SK-N-SH treated with all-trans-retinoic acid at 6 μM for 48 hours (cell line): ENCODE measurements at regions not wholly inside any gene's neighbourhood (a gene's known extent, or its start where the extent isn't known, plus 50 kb on each side); places are given as distances from the start of the nearest gene placed in this dataset.

Experiments
- ATAC-seq: fragments of 200-7000 bp; cut with Tn5 transposase; 3 replicates; pipeline ENCODE4 v1.9.1; 2020; ENCODE audit warnings: mild to moderate bottlenecking, moderate library complexity
- ARNTL ChIP-seq: fragments of 450-650 bp; formaldehyde crosslinking; IDR thresholded peaks from 2 replicates; pipeline ENCODE4 v1.5.0; 2020; ENCODE audit warnings: low read depth, mild to moderate bottlenecking, moderate library complexity, borderline replicate concordance
- BACH2 ChIP-seq: fragments of 250-450 bp; sonication (Bioruptor Pico); IDR thresholded peaks from 2 replicates; pipeline ENCODE4 v1.9.0; 2021; ENCODE audit warnings: mild to moderate bottlenecking, borderline replicate concordance
- CREB5 ChIP-seq: fragments of 250-450 bp; sonication (Bioruptor Pico); IDR thresholded peaks from 2 replicates; pipeline ENCODE4 v1.5.1; 2020; ENCODE audit warnings: low read depth, mild to moderate bottlenecking, moderate library complexity
- CSDC2 ChIP-seq: fragments of 250-450 bp; sonication (Bioruptor Pico); IDR thresholded peaks from 2 replicates; pipeline ENCODE4 v1.5.0; 2020; ENCODE audit warnings: mild to moderate bottlenecking, moderate library complexity
- ESRRG ChIP-seq: fragments of 250-450 bp; sonication (Bioruptor Pico); IDR thresholded peaks from 2 replicates; pipeline ENCODE4 v1.6.1; 2021; ENCODE audit warnings: mild to moderate bottlenecking
- GLIS3 ChIP-seq: fragments of 250-450 bp; sonication (Bioruptor Pico); IDR thresholded peaks from 2 replicates; pipeline ENCODE4 v1.5.0; 2020; ENCODE audit warnings: mild to moderate bottlenecking, moderate library complexity
- ISL1 ChIP-seq: fragments of 250-450 bp; sonication (Bioruptor Pico); IDR thresholded peaks from 2 replicates; pipeline ENCODE4 v2.1.2; 2022; ENCODE audit warnings: mild to moderate bottlenecking, moderate library complexity
- OSR1 ChIP-seq: fragments of 250-450 bp; sonication (Bioruptor Pico); IDR thresholded peaks from 2 replicates; pipeline ENCODE4 v1.8.0; 2022; ENCODE audit warnings: moderate library complexity, mild to moderate bottlenecking, inconsistent platforms
- PATZ1 ChIP-seq: fragments of 250-450 bp; sonication (Bioruptor Pico); IDR thresholded peaks from 2 replicates; pipeline ENCODE4 v1.8.0; 2020; ENCODE audit warnings: mild to moderate bottlenecking, moderate library complexity, borderline replicate concordance
- PPARA ChIP-seq: fragments of 250-450 bp; sonication (Bioruptor Pico); IDR thresholded peaks from 2 replicates; pipeline ENCODE4 v1.5.0; 2020; ENCODE audit warnings: mild to moderate bottlenecking, borderline replicate concordance
- RARB ChIP-seq: fragments of 250-450 bp; sonication (Bioruptor Pico); IDR thresholded peaks from 2 replicates; pipeline ENCODE4 v1.8.0; 2021; ENCODE audit warnings: mild to moderate bottlenecking, moderate library complexity
- SNAI2 ChIP-seq: fragments of 250-450 bp; sonication (Bioruptor Pico); IDR thresholded peaks from 2 replicates; pipeline ENCODE4 v1.5.0; 2020; ENCODE audit warnings: mild to moderate bottlenecking, moderate library complexity
- TCF4 ChIP-seq: fragments of 250-450 bp; sonication (Bioruptor Pico); IDR thresholded peaks from 2 replicates; pipeline ENCODE4 v1.8.0; 2021; ENCODE audit warnings: mild to moderate bottlenecking, moderate library complexity, borderline replicate concordance
- TOX ChIP-seq: fragments of 250-450 bp; sonication (Bioruptor Pico); IDR thresholded peaks from 2 replicates; pipeline ENCODE4 v1.8.0; 2021; ENCODE audit warnings: mild to moderate bottlenecking, moderate library complexity, borderline replicate concordance
- ZC3H10 ChIP-seq: fragments of 250-450 bp; sonication (Bioruptor Pico); IDR thresholded peaks from 2 replicates; pipeline ENCODE4 v1.5.1; 2021; ENCODE audit warnings: mild to moderate bottlenecking, moderate library complexity
- ZFP3 ChIP-seq: fragments of 250-450 bp; sonication (Bioruptor Pico); IDR thresholded peaks from 2 replicates; pipeline ENCODE4 v1.5.0; 2020; ENCODE audit warnings: mild to moderate bottlenecking, moderate library complexity
- ZFP30 ChIP-seq: fragments of 450-650 bp; formaldehyde crosslinking; IDR thresholded peaks from 2 replicates; pipeline ENCODE4 v1.5.0; 2022; ENCODE audit warnings: mild to moderate bottlenecking, moderate library complexity
- ZNF565 ChIP-seq: fragments of 450-650 bp; formaldehyde crosslinking; conservative IDR thresholded peaks from 2 replicates; pipeline ENCODE4 v1.5.0; 2020; ENCODE audit warnings: low read depth, mild to moderate bottlenecking, moderate library complexity
- ZNF70 ChIP-seq: fragments of 450-650 bp; formaldehyde crosslinking; IDR thresholded peaks from 2 replicates; pipeline ENCODE4 v1.5.0; 2020; ENCODE audit warnings: mild to moderate bottlenecking, moderate library complexity
- ZNF8 ChIP-seq: fragments of 450-650 bp; formaldehyde crosslinking; IDR thresholded peaks from 2 replicates; pipeline ENCODE4 v1.5.0; 2020; ENCODE audit warnings: mild to moderate bottlenecking, moderate library complexity
- TF ChIP-seq, protein P1 (sequence below): fragments of 250-450 bp; sonication (Bioruptor Pico); IDR thresholded peaks from 2 replicates; pipeline ENCODE4 v1.8.0; 2021; ENCODE audit warnings: low read depth, mild to moderate bottlenecking, moderate library complexity, borderline replicate concordance
- TF ChIP-seq, protein P2 (sequence below): fragments of 250-450 bp; sonication (Bioruptor Pico); IDR thresholded peaks from 2 replicates; pipeline ENCODE4 v1.5.1; 2021; ENCODE audit warnings: mild to moderate bottlenecking, moderate library complexity

DNA sequence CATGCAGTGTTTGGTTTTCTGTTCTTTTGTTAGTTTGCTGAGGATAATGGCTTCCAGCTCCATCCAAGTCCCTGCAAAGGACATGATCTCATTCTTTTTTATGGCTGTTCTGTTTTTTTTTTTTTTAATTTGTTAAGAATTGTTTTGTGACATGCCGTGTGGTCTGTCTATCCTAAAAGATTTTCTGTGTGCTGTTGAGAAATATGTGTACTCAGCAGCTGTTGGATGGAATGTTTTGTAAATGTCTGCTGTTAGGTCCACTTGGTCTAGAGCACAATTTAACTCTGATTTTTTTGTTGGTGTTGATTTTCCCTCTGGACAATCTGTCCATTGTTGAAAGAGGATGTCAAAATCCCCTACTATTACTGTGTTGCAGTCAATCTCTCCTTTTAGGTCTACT, 80.4 kb upstream of the WDR75 start:
- no peak for ATAC-seq
- TF ChIP-seq TOX (CRISPR knock-in tag) (no peak), ZFP3 (CRISPR knock-in tag) (no peak), ZNF70 (CRISPR knock-in tag) (no peak), BACH2 (CRISPR knock-in tag) (no peak), CREB5 (CRISPR knock-in tag) (no peak)
- TF ChIP-seq, protein P1, sequence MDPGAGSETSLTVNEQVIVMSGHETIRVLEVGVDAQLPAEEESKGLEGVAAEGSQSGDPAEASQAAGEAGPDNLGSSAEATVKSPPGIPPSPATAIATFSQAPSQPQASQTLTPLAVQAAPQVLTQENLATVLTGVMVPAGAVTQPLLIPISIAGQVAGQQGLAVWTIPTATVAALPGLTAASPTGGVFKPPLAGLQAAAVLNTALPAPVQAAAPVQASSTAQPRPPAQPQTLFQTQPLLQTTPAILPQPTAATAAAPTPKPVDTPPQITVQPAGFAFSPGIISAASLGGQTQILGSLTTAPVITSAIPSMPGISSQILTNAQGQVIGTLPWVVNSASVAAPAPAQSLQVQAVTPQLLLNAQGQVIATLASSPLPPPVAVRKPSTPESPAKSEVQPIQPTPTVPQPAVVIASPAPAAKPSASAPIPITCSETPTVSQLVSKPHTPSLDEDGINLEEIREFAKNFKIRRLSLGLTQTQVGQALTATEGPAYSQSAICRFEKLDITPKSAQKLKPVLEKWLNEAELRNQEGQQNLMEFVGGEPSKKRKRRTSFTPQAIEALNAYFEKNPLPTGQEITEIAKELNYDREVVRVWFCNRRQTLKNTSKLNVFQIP (CRISPR knock-in tag) = no peak

DNA sequence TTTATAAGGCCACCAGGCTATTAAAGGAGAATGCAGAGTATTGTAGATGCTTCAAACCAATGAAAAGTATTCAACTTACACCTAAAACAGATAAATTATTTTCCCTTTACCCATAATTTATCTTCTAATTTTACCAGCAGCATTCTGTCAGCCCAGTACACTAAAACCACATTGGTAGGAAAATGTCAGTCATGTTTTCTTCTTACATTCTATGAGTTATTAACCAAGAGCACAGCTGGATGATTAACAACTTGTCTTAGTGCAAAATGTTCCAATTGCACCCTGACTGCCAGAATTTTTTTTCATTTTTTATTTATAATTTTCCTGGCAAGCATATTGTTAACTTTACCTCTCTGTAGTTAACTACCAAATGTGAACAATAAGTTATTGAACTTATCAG, 79.0 kb upstream of the WDR75 start:
- TF ChIP-seq ZNF8 (CRISPR knock-in tag) (no peak), GLIS3 (CRISPR knock-in tag) (no peak), ZNF565 (CRISPR knock-in tag) (no peak), ZFP3 (CRISPR knock-in tag) (no peak), ESRRG (CRISPR knock-in tag) (no peak), TOX (CRISPR knock-in tag) (no peak), ZC3H10 (no peak), OSR1 (CRISPR knock-in tag) (no peak), CREB5 (CRISPR knock-in tag) (no peak), RARB (CRISPR knock-in tag) (no peak), ARNTL (CRISPR knock-in tag) (no peak), PPARA (CRISPR knock-in tag) (no peak), ISL1 (CRISPR knock-in tag) (no peak), BACH2 (CRISPR knock-in tag) (no peak)
- TF ChIP-seq, protein P2, sequence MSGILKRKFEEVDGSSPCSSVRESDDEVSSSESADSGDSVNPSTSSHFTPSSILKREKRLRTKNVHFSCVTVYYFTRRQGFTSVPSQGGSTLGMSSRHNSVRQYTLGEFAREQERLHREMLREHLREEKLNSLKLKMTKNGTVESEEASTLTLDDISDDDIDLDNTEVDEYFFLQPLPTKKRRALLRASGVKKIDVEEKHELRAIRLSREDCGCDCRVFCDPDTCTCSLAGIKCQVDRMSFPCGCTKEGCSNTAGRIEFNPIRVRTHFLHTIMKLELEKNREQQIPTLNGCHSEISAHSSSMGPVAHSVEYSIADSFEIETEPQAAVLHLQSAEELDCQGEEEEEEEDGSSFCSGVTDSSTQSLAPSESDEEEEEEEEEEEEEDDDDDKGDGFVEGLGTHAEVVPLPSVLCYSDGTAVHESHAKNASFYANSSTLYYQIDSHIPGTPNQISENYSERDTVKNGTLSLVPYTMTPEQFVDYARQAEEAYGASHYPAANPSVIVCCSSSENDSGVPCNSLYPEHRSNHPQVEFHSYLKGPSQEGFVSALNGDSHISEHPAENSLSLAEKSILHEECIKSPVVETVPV (CRISPR knock-in tag) = no peak
- ATAC-seq = no peak

DNA sequence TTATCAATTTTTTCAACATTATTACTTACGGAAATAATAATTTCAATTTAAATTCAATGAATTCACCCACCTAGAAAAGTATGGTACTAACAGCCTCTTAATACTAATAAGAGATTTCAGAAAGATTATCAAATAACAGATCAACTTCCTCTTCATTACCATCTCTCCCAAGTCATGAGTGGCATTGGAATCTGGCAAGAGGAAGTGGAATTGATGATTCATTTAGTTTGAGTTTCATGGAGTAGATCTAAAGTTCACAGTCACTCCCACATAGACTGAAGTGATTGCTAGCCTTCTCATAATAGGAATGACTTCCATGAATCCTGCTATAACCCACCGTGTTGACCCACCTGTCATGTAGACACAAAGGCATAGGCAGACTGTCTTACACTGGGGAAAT, 77.7 kb upstream of the WDR75 start:
- peak; percentile 56 for ATAC-seq
- no peak for TF ChIP-seq RARB (CRISPR knock-in tag)
- no peak for TF ChIP-seq ZFP3 (CRISPR knock-in tag)

- TF ChIP-seq ESRRG (CRISPR knock-in tag) (no peak), PATZ1 (CRISPR knock-in tag) (no peak), ISL1 (CRISPR knock-in tag) (no peak), ZFP3 (CRISPR knock-in tag) (no peak), ZC3H10 (no peak)
- ATAC-seq = no peak
These were observed 76.7 kb upstream of the WDR75 start for GRCh38 chr2:189364607-189365006.

DNA sequence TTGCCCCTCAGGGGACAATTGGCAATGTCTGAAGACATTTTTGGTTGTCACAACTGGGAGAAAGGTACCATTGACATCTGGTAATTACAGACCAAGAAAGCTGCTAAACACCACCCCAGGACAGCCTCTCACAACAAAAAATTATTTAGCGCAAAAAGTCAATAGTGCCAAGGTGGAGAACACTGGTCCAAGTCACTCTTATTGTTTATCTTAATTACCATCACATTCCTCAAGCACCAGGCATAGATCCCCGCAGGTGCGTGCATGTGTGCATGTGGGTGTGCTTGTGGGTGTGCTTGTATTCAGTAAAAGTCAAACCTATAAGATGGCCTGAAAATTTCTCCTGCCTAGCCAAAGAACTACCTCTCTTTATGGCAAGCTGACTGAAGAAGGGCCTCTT, 74.9 kb upstream of the WDR75 start:
- ATAC-seq = no peak
- TF ChIP-seq, protein P2 (CRISPR knock-in tag) = no peak
- TF ChIP-seq OSR1 (CRISPR knock-in tag) = no peak
- no peak for TF ChIP-seq PATZ1 (CRISPR knock-in tag)
- no peak for TF ChIP-seq TCF4 (CRISPR knock-in tag)
- no peak for TF ChIP-seq CSDC2 (CRISPR knock-in tag)
- TF ChIP-seq TOX (CRISPR knock-in tag) = no peak
- TF ChIP-seq ZFP30 = no peak
- TF ChIP-seq SNAI2 = no peak
- TF ChIP-seq GLIS3 (CRISPR knock-in tag) = no peak
- no peak for TF ChIP-seq ARNTL (CRISPR knock-in tag)
- no peak for TF ChIP-seq ISL1 (CRISPR knock-in tag)
